ENCODE measurements at regions not wholly inside any gene's neighbourhood (a gene's known extent, or its start where the extent isn't known, plus 50 kb on each side); places are given as distances from the start of the nearest gene placed in this dataset.
"Not testable (repeated sequence)": the region's sequence is repeated elsewhere in the genome, so short reads cannot be mapped to it uniquely, and the experiment has no call there.

DNA sequence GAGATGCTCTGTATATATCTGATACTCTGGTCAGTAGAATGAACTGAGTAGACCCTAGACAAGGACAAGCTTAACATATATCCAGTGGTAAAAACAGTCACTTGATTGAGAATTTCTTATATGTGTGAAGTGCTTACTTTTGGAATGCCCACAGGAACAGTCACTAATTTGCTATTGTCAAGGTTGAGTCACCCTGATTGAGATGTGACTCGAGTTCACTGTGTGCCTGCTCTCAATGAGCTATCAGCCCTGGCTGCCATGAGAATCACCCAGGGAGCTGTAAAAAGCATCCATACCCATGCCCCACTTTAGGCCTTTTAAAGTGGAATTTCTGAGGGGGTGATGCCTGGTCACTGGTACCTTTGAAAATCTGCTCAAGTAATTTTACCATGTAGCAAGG, 283.7 kb downstream of the SUCLG1 start:
- Mint-ChIP-seq H3K36me3 (no peaks in the 10 kb centered on the region), H3K27me3 (peaks cover 7 to 16% of the 10 kb centered on the region in 2 donors), H3K4me1 (no peaks in the 10 kb centered on the region), H3K27ac (no peak overlapping the region), H3K4me3 (no peak overlapping the region), H3K9me3 (peaks cover 0 to 4% (median 0%) of the 10 kb centered on the region in 3 donors)
- no peak for DNase-seq
- H3K4me3 ChIP-seq (ENCODE audit: control insufficient read depth in 1 of 2, extremely low read depth in 1 of 2, low read length in 1 of 2): no peak overlapping the region
- WGBS (ENCODE audit: insufficient coverage): 33% methylated on average over 1 of the region's 1 CpG
- no peaks in the 10 kb centered on the region for H3K4me1 ChIP-seq (ENCODE audit: control insufficient read depth in 1 of 2, extremely low read depth in 1 of 2, insufficient read depth in 2 of 2, low read length in 2 of 2)
- ChIA-PET CTCF (no interaction called here), POLR2A (no interaction called here)
- no peaks in the 10 kb centered on the region for H3K36me3 ChIP-seq (ENCODE audit: control insufficient read depth in 2 of 2, extremely low read depth in 1 of 2, insufficient read depth in 1 of 2, low read length in 1 of 2)
- H3K27me3 ChIP-seq (replicated peaks in 1 of 2; ENCODE audit: control insufficient read depth in 2 of 2, extremely low read depth in 1 of 2, insufficient read depth in 2 of 2, low read length in 1 of 2): peaks cover 0 to 3% of the 10 kb centered on the region in 2 experiments
- H3K9me3 ChIP-seq: no peaks in the 10 kb centered on the region
- ATAC-seq (replicated peaks in 1 of 4): no peak
- H3K27ac ChIP-seq (ENCODE audit: low read length): no peak overlapping the region

DNA sequence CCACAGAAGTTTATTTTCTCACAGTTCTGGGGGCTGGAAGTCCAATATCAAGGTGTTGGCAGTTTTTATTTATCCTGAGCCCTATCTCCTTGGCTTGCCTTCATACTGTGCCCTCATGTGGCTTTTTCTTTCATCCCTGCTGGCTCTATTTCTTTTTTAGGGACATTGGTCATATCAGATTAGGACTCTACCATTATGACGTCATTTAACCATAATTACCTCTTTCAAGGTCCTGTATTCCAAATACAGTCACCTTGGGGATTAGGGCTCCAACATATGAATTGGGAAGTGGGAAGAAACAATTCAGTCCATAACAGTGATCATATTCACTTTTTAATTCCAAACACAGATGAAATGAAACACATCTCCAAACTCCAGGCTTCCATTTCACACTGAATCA, 286.0 kb downstream of the SUCLG1 start:
- H3K9me3 ChIP-seq: no peaks in the 10 kb centered on the region
- DNase-seq (no peak), ATAC-seq (replicated peaks in 1 of 4) (no peak)
- H3K4me3 ChIP-seq (ENCODE audit: control insufficient read depth in 1 of 2, extremely low read depth in 1 of 2, low read length in 1 of 2): no peak overlapping the region
- CTCF ChIA-PET: interaction anchor here in 1 of 2 donors (0.7 kb wide), 1 partner anchor 8 kb away, joined by 3 read pairs; no protein-coding TSS in a partner anchor
- H3K9me3 Mint-ChIP-seq: peaks cover 0 to 8% (median 3%) of the 10 kb centered on the region in 3 donors
- no peaks in the 10 kb centered on the region for H3K36me3 ChIP-seq (ENCODE audit: control insufficient read depth in 2 of 2, extremely low read depth in 1 of 2, insufficient read depth in 1 of 2, low read length in 1 of 2)
- peaks cover 8 to 11% of the 10 kb centered on the region in 2 donors for H3K27me3 Mint-ChIP-seq
- POLR2A ChIA-PET: no interaction called here
- H3K27ac Mint-ChIP-seq: no peak overlapping the region
- peaks cover 0 to 3% of the 10 kb centered on the region in 2 experiments for H3K27me3 ChIP-seq (replicated peaks in 1 of 2; ENCODE audit: control insufficient read depth in 2 of 2, extremely low read depth in 1 of 2, insufficient read depth in 2 of 2, low read length in 1 of 2)
- H3K4me1 Mint-ChIP-seq: no peaks in the 10 kb centered on the region
- WGBS (ENCODE audit: insufficient coverage): no CpG with 5 or more reads among the region's 1 CpG
- no peak overlapping the region for H3K27ac ChIP-seq (ENCODE audit: low read length)
- H3K4me1 ChIP-seq (ENCODE audit: control insufficient read depth in 1 of 2, extremely low read depth in 1 of 2, insufficient read depth in 2 of 2, low read length in 2 of 2): no peaks in the 10 kb centered on the region
- H3K36me3 Mint-ChIP-seq: no peaks in the 10 kb centered on the region
- H3K4me3 Mint-ChIP-seq: no peak overlapping the region

DNA sequence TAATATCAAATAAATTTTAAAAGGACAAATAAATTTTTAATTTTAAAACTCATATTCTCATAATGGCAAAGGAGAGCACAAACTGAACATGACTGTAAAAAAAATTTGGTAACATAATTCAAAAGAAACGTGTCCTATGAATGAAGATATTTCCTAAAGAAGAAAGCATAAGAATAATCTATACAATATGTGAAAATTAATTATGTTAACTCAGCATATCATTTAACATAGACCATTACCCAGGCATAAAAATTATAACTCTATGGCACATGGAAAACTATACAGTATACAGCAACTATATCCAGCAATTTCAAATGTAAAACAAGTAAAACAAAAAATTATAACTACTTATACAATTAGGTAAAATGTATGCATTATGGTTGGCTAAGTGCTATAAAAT, 288.1 kb downstream of the SUCLG1 start:
- Mint-ChIP-seq H3K36me3 (no peaks in the 10 kb centered on the region), H3K4me1 (no peaks in the 10 kb centered on the region), H3K4me3 (no peak overlapping the region), H3K27ac (no peak overlapping the region), H3K9me3 (peaks cover 0 to 11% (median 3%) of the 10 kb centered on the region in 3 donors), H3K27me3 (peaks cover 10 to 12% of the 10 kb centered on the region in 2 donors)
- H3K4me1 ChIP-seq (ENCODE audit: control insufficient read depth in 1 of 2, extremely low read depth in 1 of 2, insufficient read depth in 2 of 2, low read length in 2 of 2): no peaks in the 10 kb centered on the region
- WGBS (ENCODE audit: insufficient coverage): no CpG with 5 or more reads among the region's 1 CpG
- no peaks in the 10 kb centered on the region for H3K36me3 ChIP-seq (ENCODE audit: control insufficient read depth in 2 of 2, extremely low read depth in 1 of 2, insufficient read depth in 1 of 2, low read length in 1 of 2)
- no peaks in the 10 kb centered on the region for H3K9me3 ChIP-seq
- H3K27me3 ChIP-seq (replicated peaks in 1 of 2; ENCODE audit: control insufficient read depth in 2 of 2, extremely low read depth in 1 of 2, insufficient read depth in 2 of 2, low read length in 1 of 2): peaks cover 0 to 3% of the 10 kb centered on the region in 2 experiments
- no peak for ATAC-seq (replicated peaks in 1 of 4)
- no peak overlapping the region for H3K27ac ChIP-seq (ENCODE audit: low read length)
- H3K4me3 ChIP-seq (ENCODE audit: control insufficient read depth in 1 of 2, extremely low read depth in 1 of 2, low read length in 1 of 2): no peak overlapping the region
- POLR2A ChIA-PET: no interaction called here
- CTCF ChIA-PET: no interaction called here
- DNase-seq: no peak

DNA sequence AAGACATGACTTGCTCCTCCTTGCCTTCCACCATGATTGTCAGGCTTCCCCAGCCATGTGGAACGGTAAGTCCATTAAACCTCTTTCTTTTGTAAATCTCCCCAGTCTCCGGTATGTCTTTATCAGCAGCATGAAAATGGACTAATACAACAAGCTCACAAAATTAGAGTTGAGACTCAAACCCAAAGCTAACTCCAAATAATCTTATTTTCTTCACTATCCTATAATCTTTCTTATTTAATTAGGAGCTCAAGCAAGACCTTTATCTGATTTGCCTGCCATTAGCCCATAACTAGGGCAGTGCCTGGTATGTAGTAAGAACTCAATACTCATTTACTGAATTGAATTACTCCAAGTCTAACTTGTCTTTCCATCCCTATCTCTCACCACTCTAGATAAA, 289.2 kb downstream of the SUCLG1 start:
- Histone ChIP-seq H3K36me3 (ENCODE audit: control insufficient read depth in 2 of 2, extremely low read depth in 1 of 2, insufficient read depth in 1 of 2, low read length in 1 of 2) (no peaks in the 10 kb centered on the region), H3K9me3 (no peaks in the 10 kb centered on the region), H3K4me3 (ENCODE audit: control insufficient read depth in 1 of 2, extremely low read depth in 1 of 2, low read length in 1 of 2) (no peak overlapping the region), H3K4me1 (ENCODE audit: control insufficient read depth in 1 of 2, extremely low read depth in 1 of 2, insufficient read depth in 2 of 2, low read length in 2 of 2) (no peaks in the 10 kb centered on the region), H3K27ac (ENCODE audit: low read length) (no peak overlapping the region), H3K27me3 (replicated peaks in 1 of 2; ENCODE audit: control insufficient read depth in 2 of 2, extremely low read depth in 1 of 2, insufficient read depth in 2 of 2, low read length in 1 of 2) (peaks cover 0 to 3% of the 10 kb centered on the region in 2 experiments)
- no peaks in the 10 kb centered on the region for H3K36me3 Mint-ChIP-seq
- ChIA-PET POLR2A (no interaction called here), CTCF (no interaction called here)
- H3K4me3 Mint-ChIP-seq: no peak overlapping the region
- 81% methylated on average over 2 of the region's 2 CpGs for WGBS (ENCODE audit: insufficient coverage)
- no peak overlapping the region for H3K27ac Mint-ChIP-seq
- H3K27me3 Mint-ChIP-seq: peaks cover 10 to 12% of the 10 kb centered on the region in 2 donors
- ATAC-seq (replicated peaks in 1 of 4) (no peak), DNase-seq (no peak)
- H3K9me3 Mint-ChIP-seq: peaks cover 0 to 11% (median 3%) of the 10 kb centered on the region in 3 donors
- no peaks in the 10 kb centered on the region for H3K4me1 Mint-ChIP-seq

DNA sequence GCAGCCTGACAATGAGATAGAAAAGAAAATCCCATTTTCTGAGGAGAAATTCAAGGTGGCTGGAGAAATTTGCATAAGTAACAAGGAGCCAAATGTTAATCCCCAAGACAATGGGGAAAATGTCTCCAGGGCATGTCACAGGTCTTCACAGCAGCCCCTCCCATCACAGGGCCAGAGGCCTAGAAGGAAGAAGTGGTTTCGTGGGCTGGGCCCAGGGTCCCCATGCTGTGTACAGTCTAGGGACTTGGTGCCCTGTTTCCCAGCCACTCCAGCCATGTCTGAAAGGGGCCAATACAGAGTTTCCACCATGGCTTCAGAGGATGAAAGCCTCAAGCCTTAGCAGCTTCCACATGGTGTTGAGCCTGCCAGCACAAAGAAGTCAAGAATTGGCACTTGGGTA, 290.5 kb downstream of the SUCLG1 start:
- H3K27ac Mint-ChIP-seq, POLR2A ChIA-PET, CTCF ChIA-PET: not testable (repeated sequence)

DNA sequence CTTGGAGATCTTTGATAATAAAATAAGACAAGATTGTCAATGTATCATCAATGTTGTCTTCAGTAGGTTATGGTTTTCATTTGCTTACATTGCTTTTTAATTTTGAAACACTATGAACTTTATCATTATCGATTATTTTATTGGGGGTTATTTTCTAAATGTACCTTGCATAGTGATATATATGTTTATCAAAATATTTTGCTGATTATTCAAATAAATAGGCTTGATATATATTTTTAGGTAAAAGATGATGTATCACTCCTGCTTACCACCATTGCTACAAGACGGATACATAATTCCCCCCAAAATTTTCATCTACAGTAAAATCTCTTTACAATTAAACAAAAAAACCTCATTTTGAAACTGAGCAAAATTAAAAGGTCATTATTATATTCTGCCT, 293.8 kb downstream of the SUCLG1 start:
- ChIA-PET CTCF (no interaction called here), POLR2A (no interaction called here)
- peaks cover 14% of the 10 kb centered on the region in 2 donors for H3K27me3 Mint-ChIP-seq
- Histone ChIP-seq H3K4me1 (ENCODE audit: control insufficient read depth in 1 of 2, extremely low read depth in 1 of 2, insufficient read depth in 2 of 2, low read length in 2 of 2) (no peaks in the 10 kb centered on the region), H3K27me3 (replicated peaks in 1 of 2; ENCODE audit: control insufficient read depth in 2 of 2, extremely low read depth in 1 of 2, insufficient read depth in 2 of 2, low read length in 1 of 2) (peaks cover 0 to 2% of the 10 kb centered on the region in 2 experiments), H3K27ac (ENCODE audit: low read length) (no peak overlapping the region), H3K36me3 (ENCODE audit: control insufficient read depth in 2 of 2, extremely low read depth in 1 of 2, insufficient read depth in 1 of 2, low read length in 1 of 2) (no peaks in the 10 kb centered on the region), H3K4me3 (ENCODE audit: control insufficient read depth in 1 of 2, extremely low read depth in 1 of 2, low read length in 1 of 2) (no peak overlapping the region), H3K9me3 (no peaks in the 10 kb centered on the region)
- no peaks in the 10 kb centered on the region for H3K36me3 Mint-ChIP-seq
- DNase-seq: no peak
- no CpG with 5 or more reads among the region's 2 CpGs for WGBS (ENCODE audit: insufficient coverage)
- no peak for ATAC-seq (replicated peaks in 1 of 4)
- no peak overlapping the region for H3K4me3 Mint-ChIP-seq
- H3K4me1 Mint-ChIP-seq: no peaks in the 10 kb centered on the region
- H3K27ac Mint-ChIP-seq: no peak overlapping the region
- peaks cover 0 to 10% (median 3%) of the 10 kb centered on the region in 3 donors for H3K9me3 Mint-ChIP-seq

More for the DNA sequence above, 290.5 kb downstream of the SUCLG1 start:
- H3K4me3 ChIP-seq (ENCODE audit: control insufficient read depth in 1 of 2, extremely low read depth in 1 of 2, low read length in 1 of 2); H3K36me3 Mint-ChIP-seq; H3K4me1 Mint-ChIP-seq; H3K9me3 Mint-ChIP-seq; H3K27me3 ChIP-seq (replicated peaks in 1 of 2; ENCODE audit: control insufficient read depth in 2 of 2, extremely low read depth in 1 of 2, insufficient read depth in 2 of 2, low read length in 1 of 2); H3K4me1 ChIP-seq (ENCODE audit: control insufficient read depth in 1 of 2, extremely low read depth in 1 of 2, insufficient read depth in 2 of 2, low read length in 2 of 2); DNase-seq; H3K27ac ChIP-seq (ENCODE audit: low read length); ATAC-seq (replicated peaks in 1 of 4); H3K36me3 ChIP-seq (ENCODE audit: control insufficient read depth in 2 of 2, extremely low read depth in 1 of 2, insufficient read depth in 1 of 2, low read length in 1 of 2); H3K9me3 ChIP-seq; H3K4me3 Mint-ChIP-seq: not testable (repeated sequence)
- 67% methylated on average over 1 of the region's 1 CpG for WGBS (ENCODE audit: insufficient coverage)
- peaks cover 10 to 12% of the 10 kb centered on the region in 2 donors for H3K27me3 Mint-ChIP-seq

DNA sequence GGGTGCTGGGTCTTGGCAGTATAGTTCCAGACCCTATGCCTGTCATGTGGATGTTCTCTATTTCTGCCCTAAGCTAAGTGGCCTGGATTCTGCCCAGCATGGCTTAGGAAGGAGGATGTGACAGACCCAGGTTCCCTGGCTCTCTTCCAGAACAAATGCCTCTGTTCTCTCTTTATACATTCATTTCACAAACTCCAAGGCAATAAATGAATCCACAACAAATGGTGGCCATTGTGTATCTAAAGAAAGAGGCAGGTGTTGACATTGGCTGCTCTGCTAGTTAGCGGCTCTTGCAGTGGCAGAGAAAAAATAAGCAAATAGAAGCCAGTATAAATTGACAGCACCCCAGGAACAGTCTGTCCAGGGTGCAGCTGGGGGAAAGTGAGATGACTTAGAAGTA, 298.6 kb downstream of the SUCLG1 start:
- WGBS (ENCODE audit: insufficient coverage): 100% methylated on average over 1 of the region's 1 CpG
- ATAC-seq (replicated peaks in 1 of 4): no peak
- ChIA-PET CTCF (no interaction called here), POLR2A (no interaction called here)
- no peaks in the 10 kb centered on the region for H3K4me1 Mint-ChIP-seq
- Histone ChIP-seq H3K4me1 (ENCODE audit: control insufficient read depth in 1 of 2, extremely low read depth in 1 of 2, insufficient read depth in 2 of 2, low read length in 2 of 2) (no peaks in the 10 kb centered on the region), H3K36me3 (ENCODE audit: control insufficient read depth in 2 of 2, extremely low read depth in 1 of 2, insufficient read depth in 1 of 2, low read length in 1 of 2) (no peaks in the 10 kb centered on the region), H3K4me3 (ENCODE audit: control insufficient read depth in 1 of 2, extremely low read depth in 1 of 2, low read length in 1 of 2) (no peak overlapping the region), H3K27ac (ENCODE audit: low read length) (no peak overlapping the region), H3K9me3 (no peaks in the 10 kb centered on the region), H3K27me3 (replicated peaks in 1 of 2; ENCODE audit: control insufficient read depth in 2 of 2, extremely low read depth in 1 of 2, insufficient read depth in 2 of 2, low read length in 1 of 2) (peaks cover 0 to 2% of the 10 kb centered on the region in 2 experiments)
- no peak overlapping the region for H3K4me3 Mint-ChIP-seq
- H3K27ac Mint-ChIP-seq: no peak overlapping the region
- H3K27me3 Mint-ChIP-seq: peaks cover 8 to 14% of the 10 kb centered on the region in 2 donors
- no peak for DNase-seq
- H3K36me3 Mint-ChIP-seq: no peaks in the 10 kb centered on the region
- H3K9me3 Mint-ChIP-seq: peaks cover 0 to 3% (median 0%) of the 10 kb centered on the region in 3 donors
